ENCODE measurements at regions not wholly inside any gene's neighbourhood (a gene's known extent, or its start where the extent isn't known, plus 50 kb on each side); places are given as distances from the start of the nearest gene placed in this dataset.

- H4K20me1 ChIP-seq (ENCODE audit: insufficient read depth), result no peaks in the 10 kb centered on the region
- no peaks in the 10 kb centered on the region for H3K9me3 ChIP-seq (ENCODE audit: low read length)
- H3K27me3 ChIP-seq (ENCODE audit: insufficient read depth, low read depth, low read length), result no peaks in the 10 kb centered on the region
- H3K9ac ChIP-seq (ENCODE audit: low read length), result no peak overlapping the region
- TF ChIP-seq TAF1 (IDR thresholded peaks at IDR 0.05; ENCODE audit: low read depth) (no peak), POLR2AphosphoS5 (IDR thresholded peaks at IDR 0.05) (no peak), SMC3 (conservative IDR thresholded peaks at IDR 0.05; ENCODE audit: poor library complexity) (no peak), REST (IDR thresholded peaks at IDR 0.05; ENCODE audit: borderline replicate concordance) (no peak), RAD21 (conservative IDR thresholded peaks at IDR 0.05) (no peak), CTCF (IDR thresholded peaks at IDR 0.05; ENCODE audit: poor library complexity, severe bottlenecking) (no peak), MXI1 (conservative IDR thresholded peaks at IDR 0.05; ENCODE audit: poor library complexity, severe bottlenecking) (no peak), EP300 (conservative IDR thresholded peaks at IDR 0.05; ENCODE audit: poor library complexity, severe bottlenecking) (no peak), EZH2 (IDR thresholded peaks at IDR 0.05; ENCODE audit: borderline replicate concordance, insufficient read depth, low read length, poor library complexity, severe bottlenecking) (no peak)
- no peak overlapping the region for H3K27ac ChIP-seq (ENCODE audit: low read length)
- no peaks in the 10 kb centered on the region for H3K9me2 ChIP-seq (ENCODE audit: insufficient read depth, low read length)
- H3F3A ChIP-seq (ENCODE audit: insufficient read depth, low read length, poor library complexity, severe bottlenecking), result no peaks in the 10 kb centered on the region
- no peak overlapping the region for H3K4me3 ChIP-seq (ENCODE audit: low read length)
- no peaks in the 10 kb centered on the region for H3K36me3 ChIP-seq (ENCODE audit: insufficient read depth, low read length)
- H3K79me2 ChIP-seq (replicated peaks; ENCODE audit: insufficient read depth, low read length), result no peaks in the 10 kb centered on the region
- H3K4me2 ChIP-seq (ENCODE audit: low read length), result no peak overlapping the region
- no peak overlapping the region for H2AFZ ChIP-seq (ENCODE audit: low read depth, low read length)
These were observed 1023.0 kb upstream of the ATXN7L3B start for GRCh38 chr12:73514672-73515071.

GRCh38 chr12:73517859-73518258 lies 1019.8 kb upstream of the ATXN7L3B start:
- no peaks in the 10 kb centered on the region for H3K9me3 ChIP-seq (ENCODE audit: low read length)
- no peaks in the 10 kb centered on the region for H3K27me3 ChIP-seq (ENCODE audit: insufficient read depth, low read depth, low read length)
- no peaks in the 10 kb centered on the region for H3F3A ChIP-seq (ENCODE audit: insufficient read depth, low read length, poor library complexity, severe bottlenecking)
- H3K9me2 ChIP-seq (ENCODE audit: insufficient read depth, low read length), result no peaks in the 10 kb centered on the region
- no peak overlapping the region for H3K4me3 ChIP-seq (ENCODE audit: low read length)
- no peaks in the 10 kb centered on the region for H4K20me1 ChIP-seq (ENCODE audit: insufficient read depth)
- H3K9ac ChIP-seq (ENCODE audit: low read length), result no peak overlapping the region
- H2AFZ ChIP-seq (ENCODE audit: low read depth, low read length), result no peak overlapping the region
- H3K36me3 ChIP-seq (ENCODE audit: insufficient read depth, low read length), result no peaks in the 10 kb centered on the region
- TF ChIP-seq MXI1 (conservative IDR thresholded peaks at IDR 0.05; ENCODE audit: poor library complexity, severe bottlenecking), result no peak
- no peak for TF ChIP-seq REST (IDR thresholded peaks at IDR 0.05; ENCODE audit: borderline replicate concordance)
- no peak for TF ChIP-seq SMC3 (conservative IDR thresholded peaks at IDR 0.05; ENCODE audit: poor library complexity)
- H3K27ac ChIP-seq (ENCODE audit: low read length), result no peak overlapping the region
- H3K4me2 ChIP-seq (ENCODE audit: low read length), result no peak overlapping the region
- no peaks in the 10 kb centered on the region for H3K79me2 ChIP-seq (replicated peaks; ENCODE audit: insufficient read depth, low read length)

All from neural cell (in vitro differentiated cells).